ENCODE measurements at regions not wholly inside any gene's neighbourhood (a gene's known extent, or its start where the extent isn't known, plus 50 kb on each side); places are given as distances from the start of the nearest gene placed in this dataset.

GRCh38 chr1:201775380-201775779, 53.6 kb upstream of the IPO9 start:
- DNase-seq, result no peak

- DNase-seq, result no peak
Observed at GRCh38 chr1:201778279-201779065, 50.5 kb upstream of the IPO9 start.
